Smooth muscle cell (in vitro differentiated cells): ENCODE measurements at regions not wholly inside any gene's neighbourhood (a gene's known extent, or its start where the extent isn't known, plus 50 kb on each side); places are given as distances from the start of the nearest gene placed in this dataset.

Experiments
- DNase-seq: peaks from one replicate; lab custom pipeline; 2025; ENCODE audit not compliant: unreplicated experiment; lab: John Stamatoyannopoulos, UW
- H2AFZ ChIP-seq: fragments of 200-600 bp; sonication (generic); 2 replicates; pipeline ENCODE4 v1.6.0; 2016; ENCODE audit warnings: antibody characterized with exemption, low read depth, mild to moderate bottlenecking
- H3F3A ChIP-seq: fragments of 200-600 bp; sonication (generic); 2 replicates; pipeline ENCODE4 v1.6.0; 2017; ENCODE audit warnings: antibody characterized with exemption, low read depth
- H3K27ac ChIP-seq: fragments of 200-600 bp; sonication (generic); 2 replicates; pipeline ENCODE4 v1.5.1; 2016; ENCODE audit warnings: low read depth, mild to moderate bottlenecking
- H3K27me3 ChIP-seq: fragments of 200-600 bp; sonication (generic); 2 replicates; pipeline ENCODE4 v1.6.1; 2016; ENCODE audit warnings: low read depth, mild to moderate bottlenecking
- H3K36me3 ChIP-seq: fragments of 200-600 bp; sonication (generic); 2 replicates; pipeline ENCODE4 v1.5.1; 2016; ENCODE audit warnings: low read depth
- H3K4me1 ChIP-seq: fragments of 200-600 bp; sonication (generic); 2 replicates; pipeline ENCODE4 v1.5.1; 2016; ENCODE audit warnings: low read depth
- H3K4me2 ChIP-seq: fragments of 200-600 bp; sonication (generic); 2 replicates; pipeline ENCODE4 v1.6.0; 2016; ENCODE audit warnings: mild to moderate bottlenecking
- H3K4me3 ChIP-seq: fragments of 200-600 bp; sonication (generic); 2 replicates; pipeline ENCODE4 v1.5.1; 2016; ENCODE audit warnings: mild to moderate bottlenecking
- H3K79me2 ChIP-seq: fragments of 200-600 bp; sonication (generic); 2 replicates; pipeline ENCODE4 v1.6.0; 2016; ENCODE audit warnings: low read depth, mild to moderate bottlenecking
- H3K9ac ChIP-seq: fragments of 200-600 bp; sonication (generic); 2 replicates; pipeline ENCODE4 v1.6.0; 2016; ENCODE audit warnings: low read depth
- H3K9me3 ChIP-seq: fragments of 200-600 bp; sonication (generic); replicated peaks from 2 replicates; pipeline ENCODE4 v1.5.1; 2016; ENCODE audit warnings: low read depth
- H4K20me1 ChIP-seq: fragments of 200-600 bp; sonication (generic); 2 replicates; pipeline ENCODE4 v1.6.0; 2016; ENCODE audit warnings: low read depth
- WGBS: methylation state at CpG from one replicate; pipeline ENCODE4 v1.1.7; 2016; ENCODE audit warnings: low lambda C conversion rate; 5-methylcytosine and 5-hydroxymethylcytosine counted together
- TF ChIP-seq, protein P1 (sequence below): fragments of 200-600 bp; sonication (generic); IDR thresholded peaks from 2 replicates; pipeline ENCODE4 v1.5.1; 2017; ENCODE audit warnings: borderline replicate concordance, mild to moderate bottlenecking, antibody characterized with exemption; ENCODE audit not compliant: insufficient read depth, poor library complexity, severe bottlenecking

DNA sequence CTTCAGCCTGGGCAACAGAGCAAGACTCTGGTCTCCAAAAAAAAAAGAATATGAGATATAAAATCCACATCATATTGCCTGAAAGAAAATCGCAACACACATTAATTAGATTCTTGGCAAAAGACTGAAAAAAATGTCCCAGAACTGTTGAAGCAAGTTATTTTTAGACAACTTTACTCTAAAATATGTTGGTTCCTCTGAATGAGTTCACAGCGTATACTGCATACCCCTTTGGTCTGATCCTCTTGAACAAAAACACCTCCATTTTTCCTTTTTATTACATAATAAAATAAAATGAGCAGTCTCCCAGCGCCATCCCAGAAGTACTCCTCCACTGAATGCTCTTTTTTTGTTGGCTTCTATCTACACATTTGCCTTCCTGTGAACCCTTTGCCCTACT, 126.0 kb upstream of the TMEM170B start:
- H2AFZ ChIP-seq = peak overlapping the region; percentile 6
- WGBS = 86% methylated on average over 3 of the region's 3 CpGs

DNA sequence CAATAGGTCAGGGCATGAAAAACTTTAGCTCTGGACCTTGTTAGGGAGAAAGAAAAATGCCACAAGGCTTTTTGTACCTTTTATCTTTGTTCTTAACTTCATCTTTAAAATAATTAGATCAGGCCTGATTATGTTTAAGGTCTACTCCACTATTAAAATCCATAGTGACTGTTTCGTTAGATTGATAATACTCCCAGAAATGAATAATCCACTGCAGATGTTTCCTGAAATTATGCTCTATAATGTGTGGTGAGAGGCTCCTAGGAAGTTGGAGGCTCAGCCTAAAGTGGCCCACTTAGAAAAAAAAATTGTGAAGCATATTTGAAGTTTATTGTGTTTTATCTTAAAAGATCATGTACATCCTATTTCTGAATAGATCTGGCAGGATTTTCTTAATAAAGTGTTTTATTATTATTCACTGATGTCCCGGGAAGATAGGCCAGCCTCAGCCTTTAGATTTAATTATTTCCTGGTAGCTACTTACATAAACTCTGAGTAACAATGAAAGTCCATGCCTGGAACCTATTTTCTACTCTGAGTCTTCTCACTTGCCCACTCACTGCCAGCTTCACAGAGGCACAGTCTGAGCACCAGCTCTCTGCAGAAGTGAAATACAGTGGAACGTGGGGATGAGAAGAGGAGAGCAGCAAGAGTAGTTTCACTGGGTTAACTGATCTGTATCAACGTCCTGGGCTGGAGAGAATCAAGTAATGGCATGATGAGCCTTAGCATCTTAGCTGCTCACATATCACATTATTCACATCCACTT, 126.8 kb upstream of the TMEM170B start:
- Histone ChIP-seq H3K4me2 (no peak overlapping the region), H3K79me2 (no peaks in the 10 kb centered on the region), H3K9ac (no peak overlapping the region), H4K20me1 (no peaks in the 10 kb centered on the region), H2AFZ (peak overlapping the region; percentile 62), H3K27me3 (no peaks in the 10 kb centered on the region), H3F3A (no peaks in the 10 kb centered on the region), H3K9me3 (no peaks in the 10 kb centered on the region), H3K4me3 (no peak overlapping the region), H3K27ac (peak overlapping the region; percentile 90), H3K4me1 (peaks cover 17% of the 10 kb centered on the region), H3K36me3 (no peaks in the 10 kb centered on the region)
- 50% methylated on average over 4 of the region's 4 CpGs for WGBS
- TF ChIP-seq, protein P1, sequence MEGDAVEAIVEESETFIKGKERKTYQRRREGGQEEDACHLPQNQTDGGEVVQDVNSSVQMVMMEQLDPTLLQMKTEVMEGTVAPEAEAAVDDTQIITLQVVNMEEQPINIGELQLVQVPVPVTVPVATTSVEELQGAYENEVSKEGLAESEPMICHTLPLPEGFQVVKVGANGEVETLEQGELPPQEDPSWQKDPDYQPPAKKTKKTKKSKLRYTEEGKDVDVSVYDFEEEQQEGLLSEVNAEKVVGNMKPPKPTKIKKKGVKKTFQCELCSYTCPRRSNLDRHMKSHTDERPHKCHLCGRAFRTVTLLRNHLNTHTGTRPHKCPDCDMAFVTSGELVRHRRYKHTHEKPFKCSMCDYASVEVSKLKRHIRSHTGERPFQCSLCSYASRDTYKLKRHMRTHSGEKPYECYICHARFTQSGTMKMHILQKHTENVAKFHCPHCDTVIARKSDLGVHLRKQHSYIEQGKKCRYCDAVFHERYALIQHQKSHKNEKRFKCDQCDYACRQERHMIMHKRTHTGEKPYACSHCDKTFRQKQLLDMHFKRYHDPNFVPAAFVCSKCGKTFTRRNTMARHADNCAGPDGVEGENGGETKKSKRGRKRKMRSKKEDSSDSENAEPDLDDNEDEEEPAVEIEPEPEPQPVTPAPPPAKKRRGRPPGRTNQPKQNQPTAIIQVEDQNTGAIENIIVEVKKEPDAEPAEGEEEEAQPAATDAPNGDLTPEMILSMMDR = no peak
- DNase-seq = no peak

More for the DNA sequence above, 126.0 kb upstream of the TMEM170B start:
- H4K20me1 ChIP-seq = no peaks in the 10 kb centered on the region
- H3K4me2 ChIP-seq = peak overlapping the region; percentile 23
- peak overlapping the region; percentile 90 for H3K27ac ChIP-seq
- TF ChIP-seq, protein P1 = no peak
- H3K79me2 ChIP-seq = no peaks in the 10 kb centered on the region
- H3K27me3 ChIP-seq = no peaks in the 10 kb centered on the region
- peak overlapping the region; percentile 15 for H3K9ac ChIP-seq
- H3K4me3 ChIP-seq = no peak overlapping the region
- H3F3A ChIP-seq = no peaks in the 10 kb centered on the region
- no peaks in the 10 kb centered on the region for H3K9me3 ChIP-seq
- no peak for DNase-seq
- H3K36me3 ChIP-seq = no peaks in the 10 kb centered on the region
- H3K4me1 ChIP-seq = peaks cover 17% of the 10 kb centered on the region

DNA sequence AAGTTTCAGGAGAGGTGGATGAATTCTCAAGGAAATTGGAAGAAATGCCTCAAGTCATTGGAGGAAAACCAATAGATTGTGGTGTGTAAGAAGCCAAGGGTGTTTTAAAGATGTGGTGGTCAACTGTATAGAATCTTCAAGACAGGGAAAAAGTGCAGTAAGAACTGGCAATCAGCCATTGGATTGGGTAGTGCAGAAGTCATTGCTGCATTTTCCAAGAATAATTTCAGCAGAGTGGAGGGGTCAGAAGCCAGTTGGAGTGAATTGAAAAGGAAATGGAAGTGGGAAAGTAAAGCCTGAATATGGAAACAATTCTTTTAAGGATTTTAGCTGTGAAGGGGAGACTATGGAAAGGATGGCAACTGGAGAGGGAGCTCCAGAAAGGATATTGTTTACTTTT, 128.2 kb upstream of the TMEM170B start:
- Histone ChIP-seq H3K4me2 (no peak overlapping the region), H3K36me3 (no peaks in the 10 kb centered on the region), H3K9me3 (no peaks in the 10 kb centered on the region), H3K9ac (no peak overlapping the region), H3K27ac (no peak overlapping the region), H3K4me3 (no peak overlapping the region), H3K79me2 (no peaks in the 10 kb centered on the region), H3K4me1 (peaks cover 18% of the 10 kb centered on the region), H4K20me1 (no peaks in the 10 kb centered on the region), H3F3A (no peaks in the 10 kb centered on the region), H3K27me3 (no peaks in the 10 kb centered on the region), H2AFZ (no peak overlapping the region)
- TF ChIP-seq, protein P1 = no peak
- no peak for DNase-seq

DNA sequence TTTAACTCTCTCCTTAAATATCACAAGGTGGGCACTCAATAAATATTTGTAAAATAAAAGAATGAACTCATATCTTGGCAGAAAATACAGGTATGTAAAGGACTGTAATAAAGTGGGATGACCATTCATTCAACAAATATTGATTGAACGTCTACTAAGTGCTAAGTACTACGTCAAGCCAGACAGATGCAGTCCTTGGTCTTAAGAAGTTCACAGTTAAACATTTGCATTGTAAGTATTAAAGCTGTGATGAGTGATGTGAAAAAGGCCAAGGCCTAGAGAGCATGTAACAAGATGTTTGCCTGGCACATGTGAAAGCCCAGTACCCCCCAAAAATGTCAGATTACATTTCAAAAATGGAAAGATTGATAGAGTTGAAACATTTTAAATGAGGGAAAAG, 130.1 kb upstream of the TMEM170B start:
- Histone ChIP-seq H3K27me3 (no peaks in the 10 kb centered on the region), H3K9me3 (no peaks in the 10 kb centered on the region), H3K4me2 (no peak overlapping the region), H3K4me3 (no peak overlapping the region), H3K27ac (no peak overlapping the region), H3K36me3 (no peaks in the 10 kb centered on the region), H3K79me2 (no peaks in the 10 kb centered on the region), H3F3A (no peaks in the 10 kb centered on the region), H3K4me1 (peaks cover 12% of the 10 kb centered on the region), H2AFZ (no peak overlapping the region), H3K9ac (no peak overlapping the region), H4K20me1 (no peaks in the 10 kb centered on the region)
- no peak for DNase-seq
- TF ChIP-seq, protein P1 = no peak
- 93% methylated on average over 2 of the region's 2 CpGs for WGBS
